ENCODE measurements at regions not wholly inside any gene's neighbourhood (a gene's known extent, or its start where the extent isn't known, plus 50 kb on each side); places are given as distances from the start of the nearest gene placed in this dataset.

DNA sequence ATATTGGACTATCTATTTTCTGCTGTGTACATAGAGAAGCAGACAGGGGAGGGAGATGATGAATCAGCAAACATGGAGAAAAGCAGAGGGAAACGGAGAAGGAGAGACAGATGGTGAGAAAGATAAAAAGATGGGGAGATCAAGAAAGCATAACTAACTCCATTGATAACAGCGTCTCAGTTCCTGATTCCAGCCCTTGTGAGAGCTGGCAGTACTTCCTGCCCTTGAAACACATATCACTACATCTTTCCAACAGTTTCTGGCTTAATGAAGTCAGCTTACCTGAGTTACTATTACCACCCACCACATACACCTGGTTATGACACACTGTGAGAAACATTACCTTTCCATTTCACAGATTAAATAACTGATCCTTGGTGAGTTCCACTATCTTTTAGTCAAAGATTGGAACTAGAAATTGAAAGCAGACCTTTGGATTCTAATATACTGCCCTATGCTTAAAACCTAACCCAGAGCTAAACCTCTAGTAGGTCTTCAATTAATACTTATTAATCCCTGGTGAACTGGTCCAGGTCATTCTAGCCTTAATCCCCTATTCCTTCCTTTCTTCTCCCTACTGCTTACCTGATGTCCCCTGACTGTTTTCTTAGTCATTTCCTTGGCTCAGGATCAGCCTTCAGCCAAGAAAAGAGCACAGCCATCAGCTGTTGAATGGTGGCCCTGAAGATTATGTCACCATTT lies 346.6 kb upstream of the CCL2 start:
- no peak overlapping the region for H3K4ac ChIP-seq (ENCODE audit: low read depth, low read length)
- H3K4me1 ChIP-seq (ENCODE audit: control insufficient read depth, insufficient read depth, low read length), result no peaks in the 10 kb centered on the region
- no peak overlapping the region for H2BK120ac ChIP-seq (ENCODE audit: low read depth, low read length)
- H3K18ac ChIP-seq (ENCODE audit: low read depth, low read length), result no peak overlapping the region
- no peak overlapping the region for H3K4me2 ChIP-seq (ENCODE audit: low read depth, low read length)
- H2AK5ac ChIP-seq (ENCODE audit: low read depth, low read length), result no peak overlapping the region
- no peak overlapping the region for H4K5ac ChIP-seq (ENCODE audit: low read depth, low read length)
- no CpG with 5 or more reads among the region's 2 CpGs for WGBS, 2 experiments (ENCODE audit: extremely low coverage in 2 of 2, insufficient read length in 1 of 2)
- H3K79me1 ChIP-seq (ENCODE audit: low read depth in 1 of 2, low read length in 2 of 2), result no peaks in the 10 kb centered on the region
- intact Hi-C loops (cut with micrococcal nuclease), result no loop called here
- H2AFZ ChIP-seq (replicated peaks; ENCODE audit: low read length, poor library complexity), result no peak overlapping the region
- DNase-seq, result no peak
- H3K36me3 ChIP-seq (ENCODE audit: control insufficient read depth, insufficient read depth, low read length), result no peaks in the 10 kb centered on the region
- ChIA-PET POLR2A (ENCODE audit: unreplicated experiment) (no interaction called here), CTCF (no interaction called here)
- dilution Hi-C loops (cut with HindIII; ENCODE audit: low sequenced_read_pairs, unreplicated experiment), result no loop called here
- H3K9me3 ChIP-seq (ENCODE audit: control insufficient read depth, insufficient read depth, low read length), result peaks cover 2% of the 10 kb centered on the region; the same call in 1 of the 2 replicates
- no peak overlapping the region for H3K23ac ChIP-seq (ENCODE audit: low read depth, low read length)
- no peaks in the 10 kb centered on the region for H4K20me1 ChIP-seq (ENCODE audit: insufficient read depth, low read length)
- H3K9me1 ChIP-seq (ENCODE audit: insufficient read depth, low read length), result no peaks in the 10 kb centered on the region
- H3K27me3 ChIP-seq (ENCODE audit: control insufficient read depth, insufficient read depth, low read length), result no peaks in the 10 kb centered on the region
- H2BK5ac ChIP-seq (ENCODE audit: low read depth, low read length, poor library complexity, severe bottlenecking), result no peak overlapping the region
- BruUV-seq (replicated peaks), result no TSS peak
- H3K27ac ChIP-seq (ENCODE audit: insufficient read depth, low read length), result no peak overlapping the region
- H2BK15ac ChIP-seq (ENCODE audit: low read depth, low read length), result no peak overlapping the region
- H2AK9ac ChIP-seq (replicated peaks; ENCODE audit: low read depth, low read length, poor library complexity), result no peak overlapping the region
- TF ChIP-seq, protein P1, sequence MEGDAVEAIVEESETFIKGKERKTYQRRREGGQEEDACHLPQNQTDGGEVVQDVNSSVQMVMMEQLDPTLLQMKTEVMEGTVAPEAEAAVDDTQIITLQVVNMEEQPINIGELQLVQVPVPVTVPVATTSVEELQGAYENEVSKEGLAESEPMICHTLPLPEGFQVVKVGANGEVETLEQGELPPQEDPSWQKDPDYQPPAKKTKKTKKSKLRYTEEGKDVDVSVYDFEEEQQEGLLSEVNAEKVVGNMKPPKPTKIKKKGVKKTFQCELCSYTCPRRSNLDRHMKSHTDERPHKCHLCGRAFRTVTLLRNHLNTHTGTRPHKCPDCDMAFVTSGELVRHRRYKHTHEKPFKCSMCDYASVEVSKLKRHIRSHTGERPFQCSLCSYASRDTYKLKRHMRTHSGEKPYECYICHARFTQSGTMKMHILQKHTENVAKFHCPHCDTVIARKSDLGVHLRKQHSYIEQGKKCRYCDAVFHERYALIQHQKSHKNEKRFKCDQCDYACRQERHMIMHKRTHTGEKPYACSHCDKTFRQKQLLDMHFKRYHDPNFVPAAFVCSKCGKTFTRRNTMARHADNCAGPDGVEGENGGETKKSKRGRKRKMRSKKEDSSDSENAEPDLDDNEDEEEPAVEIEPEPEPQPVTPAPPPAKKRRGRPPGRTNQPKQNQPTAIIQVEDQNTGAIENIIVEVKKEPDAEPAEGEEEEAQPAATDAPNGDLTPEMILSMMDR (conservative IDR thresholded peaks at IDR 0.05; ENCODE audit: low read depth, low read length), result no peak
- TF ChIP-seq RCOR1 (IDR thresholded peaks at IDR 0.05; ENCODE audit: insufficient replicate concordance, low read length) (no peak), NFE2L2 (IDR thresholded peaks at IDR 0.05; ENCODE audit: low read depth, low read length) (no peak), RAD21 (IDR thresholded peaks at IDR 0.05; ENCODE audit: low read length) (no peak)
- ATAC-seq (ENCODE audit: low read depth), result no peak
- H3K9ac ChIP-seq (ENCODE audit: low read depth, low read length), result no peak overlapping the region
- H3K56ac ChIP-seq (ENCODE audit: extremely low read depth, insufficient read depth, low read length), result no peak overlapping the region
- H4K8ac ChIP-seq (ENCODE audit: low read depth in 2 of 2, low read length in 2 of 2), result no peak overlapping the region
- H3K14ac ChIP-seq (replicated peaks; ENCODE audit: low read depth, low read length), result no peak overlapping the region
- no peak overlapping the region for H3K4me3 ChIP-seq (ENCODE audit: insufficient read depth, low read depth, low read length)
- H4K91ac ChIP-seq (ENCODE audit: insufficient read depth, low read depth, low read length), result no peak overlapping the region
- no peak overlapping the region for H2BK20ac ChIP-seq (ENCODE audit: low read depth, low read length)
- in situ Hi-C loops (cut with MboI; ENCODE audit: low sequenced_read_pairs), result no loop called here

All from IMR-90 (cell line).